DMS114 treated with DMSO at 0.1 percent for 48 hours (cell line): ENCODE measurements at regions not wholly inside any gene's neighbourhood (a gene's known extent, or its start where the extent isn't known, plus 50 kb on each side); places are given as distances from the start of the nearest gene placed in this dataset.
"Not testable (repeated sequence)": the region's sequence is repeated elsewhere in the genome, so short reads cannot be mapped to it uniquely, and the experiment has no call there.

Experiments used
- DNase-seq: peaks from one replicate; lab custom pipeline; 2025; ENCODE audit not compliant: unreplicated experiment; lab: John Stamatoyannopoulos, UW

GRCh38 chr16:85220125-85220839 is 108.0 kb upstream of the CIBAR2 start:
- no peak for DNase-seq

GRCh38 chr16:85220964-85221731 is 108.9 kb upstream of the CIBAR2 start:
- no peak for DNase-seq

GRCh38 chr16:85221771-85222154 is 109.5 kb upstream of the CIBAR2 start:
- no peak for DNase-seq

- no peak for DNase-seq
These were observed 110.0 kb upstream of the CIBAR2 start for GRCh38 chr16:85222155-85222863.

GRCh38 chr16:85225257-85225656 is 113.0 kb upstream of the CIBAR2 start:
- no peak for DNase-seq

GRCh38 chr16:85225721-85226120 is 113.4 kb upstream of the CIBAR2 start:
- no peak for DNase-seq

- no peak for DNase-seq
These were observed 115.0 kb upstream of the CIBAR2 start for GRCh38 chr16:85227084-85227945.

- DNase-seq: no peak
These were observed 115.9 kb upstream of the CIBAR2 start for GRCh38 chr16:85227946-85228862.

GRCh38 chr16:85228970-85229430 is 116.7 kb upstream of the CIBAR2 start:
- no peak for DNase-seq

GRCh38 chr16:85229869-85230462 is 117.7 kb upstream of the CIBAR2 start:
- DNase-seq: no peak

GRCh38 chr16:85230764-85231383 is 118.6 kb upstream of the CIBAR2 start:
- DNase-seq: not testable (repeated sequence)

- no peak for DNase-seq
These were observed 119.7 kb upstream of the CIBAR2 start for GRCh38 chr16:85231959-85232358.

- DNase-seq: no peak
These were observed 120.3 kb upstream of the CIBAR2 start for GRCh38 chr16:85232369-85233142.

- DNase-seq: no peak
These were observed 121.2 kb upstream of the CIBAR2 start for GRCh38 chr16:85233516-85233915.

GRCh38 chr16:85234310-85235204 is 122.3 kb upstream of the CIBAR2 start:
- peak; percentile 48 for DNase-seq

GRCh38 chr16:85235991-85236817 is 123.9 kb upstream of the CIBAR2 start:
- DNase-seq: peak; percentile 19
